HuH-7 (cell line): ENCODE measurements at regions not wholly inside any gene's neighbourhood (a gene's known extent, or its start where the extent isn't known, plus 50 kb on each side); places are given as distances from the start of the nearest gene placed in this dataset.

Experiments
- DNase-seq: peaks from one replicate; pipeline ENCODE4 v3.0.0; 2011; ENCODE audit warnings: low spot score

- DNase-seq, result no peak
These were observed 109.5 kb downstream of the INHBB start for GRCh38 chr2:120455390-120455789.

- DNase-seq, result peak; percentile 76
These were observed 110.9 kb downstream of the INHBB start for GRCh38 chr2:120456867-120457266.

- DNase-seq, result no peak
These were observed 114.6 kb downstream of the INHBB start for GRCh38 chr2:120460511-120460910.

GRCh38 chr2:120461092-120461491 lies 115.2 kb downstream of the INHBB start:
- no peak for DNase-seq

- DNase-seq, result no peak
These were observed 115.9 kb downstream of the INHBB start for GRCh38 chr2:120461546-120462537.

- DNase-seq, result no peak
These were observed 117.6 kb downstream of the INHBB start for GRCh38 chr2:120463527-120463926.

- DNase-seq, result no peak
These were observed 118.1 kb downstream of the INHBB start for GRCh38 chr2:120463996-120464395.

GRCh38 chr2:120464448-120464931 lies 118.6 kb downstream of the INHBB start:
- no peak for DNase-seq

- DNase-seq, result no peak
These were observed 119.2 kb downstream of the INHBB start for GRCh38 chr2:120465012-120465700.

GRCh38 chr2:120465701-120465988 lies 119.7 kb downstream of the INHBB start:
- DNase-seq, result no peak

GRCh38 chr2:120465989-120466703 lies 120.2 kb downstream of the INHBB start:
- peak; percentile 45 for DNase-seq

GRCh38 chr2:120466704-120467054 lies 120.7 kb downstream of the INHBB start:
- no peak for DNase-seq

GRCh38 chr2:120468136-120468535 lies 122.2 kb downstream of the INHBB start:
- DNase-seq, result no peak

GRCh38 chr2:120469426-120469825 lies 123.5 kb downstream of the INHBB start:
- DNase-seq, result no peak

GRCh38 chr2:120470041-120470965 lies 124.4 kb downstream of the INHBB start:
- peak; percentile 72 for DNase-seq

- DNase-seq, result no peak
These were observed 125.2 kb downstream of the INHBB start for GRCh38 chr2:120471166-120471565.

- DNase-seq, result no peak
These were observed 126.1 kb downstream of the INHBB start for GRCh38 chr2:120472031-120472430.

- no peak for DNase-seq
These were observed 127.0 kb downstream of the INHBB start for GRCh38 chr2:120472891-120473309.

GRCh38 chr2:120473522-120474271 lies 127.8 kb downstream of the INHBB start:
- no peak for DNase-seq

- no peak for DNase-seq
These were observed 128.6 kb downstream of the INHBB start for GRCh38 chr2:120474486-120474885.

- no peak for DNase-seq
These were observed 130.2 kb downstream of the INHBB start for GRCh38 chr2:120476141-120476540.
